Tibial nerve (tissue), 4 donors: ENCODE measurements at regions not wholly inside any gene's neighbourhood (a gene's known extent, or its start where the extent isn't known, plus 50 kb on each side); places are given as distances from the start of the nearest gene placed in this dataset.

ENCODE experiments used
- DNase-seq, 2 donors: peaks; one replicate each; pipeline ENCODE4 v3.0.0-alpha.2; 2019; ENCODE audit warnings: low spot score in 2 of 2
- H3K27ac ChIP-seq, 4 donors: fragments of 200-600 bp; sonication (generic) in 3 of 4; one replicate each; pipeline ENCODE4 v1.5.1; 2017 to 2019; ENCODE audit warnings: mild to moderate bottlenecking in 1 of 4
- H3K27me3 ChIP-seq, 2 donors: fragments of 200-600 bp; sonication (generic) in 1 of 2; one replicate each; pipeline versions ENCODE4 v1.5.1 to v1.6.0; 2017 to 2019
- H3K36me3 ChIP-seq, 3 donors: fragments of 200-600 bp; sonication (generic); one replicate each; pipeline ENCODE4 v1.5.1; 2018 to 2019
- H3K4me1 ChIP-seq, 4 donors: fragments of 200-600 bp; sonication (generic) in 3 of 4; one replicate each; pipeline ENCODE4 v1.5.1; 2017 to 2019
- H3K4me3 ChIP-seq, 4 donors: fragments of 200-600 bp; sonication (generic) in 3 of 4; one replicate each; pipeline ENCODE4 v1.5.1; 2017 to 2019; ENCODE audit warnings: mild to moderate bottlenecking in 1 of 4, moderate library complexity in 1 of 4
- H3K9me3 ChIP-seq, 4 donors: fragments of 200-600 bp; sonication (generic) in 3 of 4; one replicate each; pipeline ENCODE4 v1.5.1; 2017 to 2019
- EP300 ChIP-seq, 2 donors: sonication (generic); formaldehyde crosslinking; IDR thresholded peaks; one replicate each; pipeline ENCODE4 v1.6.1; 2017; ENCODE audit warnings: antibody characterized with exemption in 2 of 2, mild to moderate bottlenecking in 1 of 2
- POLR2A ChIP-seq, 2 donors: fragments of 450-650 bp; IDR thresholded peaks; one replicate each; pipeline ENCODE4 v1.6.1; 2017; ENCODE audit warnings: antibody characterized with exemption in 2 of 2, mild to moderate bottlenecking in 2 of 2, moderate library complexity in 2 of 2
- WGBS, 2 donors: methylation state at CpG; one replicate each; pipeline ENCODE4 v1.1.5; 2018; 5-methylcytosine and 5-hydroxymethylcytosine counted together
- TF ChIP-seq, protein P1 (sequence below), 5 experiments: fragments of 200-600 bp in 3 of 5; fragments of 450-650 bp in 2 of 5; sonication (generic) in 3 of 5; IDR thresholded peaks; one replicate each; pipeline ENCODE4 v1.5.1; 2016 to 2019; ENCODE audit warnings: antibody characterized with exemption in 5 of 5, mild to moderate bottlenecking in 3 of 5, moderate library complexity in 2 of 5

- TF ChIP-seq EP300 (IDR thresholded peaks at IDR 0.05) (no peak), POLR2A (IDR thresholded peaks at IDR 0.05) (no peak)
- TF ChIP-seq, protein P1, sequence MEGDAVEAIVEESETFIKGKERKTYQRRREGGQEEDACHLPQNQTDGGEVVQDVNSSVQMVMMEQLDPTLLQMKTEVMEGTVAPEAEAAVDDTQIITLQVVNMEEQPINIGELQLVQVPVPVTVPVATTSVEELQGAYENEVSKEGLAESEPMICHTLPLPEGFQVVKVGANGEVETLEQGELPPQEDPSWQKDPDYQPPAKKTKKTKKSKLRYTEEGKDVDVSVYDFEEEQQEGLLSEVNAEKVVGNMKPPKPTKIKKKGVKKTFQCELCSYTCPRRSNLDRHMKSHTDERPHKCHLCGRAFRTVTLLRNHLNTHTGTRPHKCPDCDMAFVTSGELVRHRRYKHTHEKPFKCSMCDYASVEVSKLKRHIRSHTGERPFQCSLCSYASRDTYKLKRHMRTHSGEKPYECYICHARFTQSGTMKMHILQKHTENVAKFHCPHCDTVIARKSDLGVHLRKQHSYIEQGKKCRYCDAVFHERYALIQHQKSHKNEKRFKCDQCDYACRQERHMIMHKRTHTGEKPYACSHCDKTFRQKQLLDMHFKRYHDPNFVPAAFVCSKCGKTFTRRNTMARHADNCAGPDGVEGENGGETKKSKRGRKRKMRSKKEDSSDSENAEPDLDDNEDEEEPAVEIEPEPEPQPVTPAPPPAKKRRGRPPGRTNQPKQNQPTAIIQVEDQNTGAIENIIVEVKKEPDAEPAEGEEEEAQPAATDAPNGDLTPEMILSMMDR (IDR thresholded peaks at IDR 0.05): no peak
- Histone ChIP-seq H3K27ac (no peak overlapping the region), H3K9me3 (no peaks in the 10 kb centered on the region), H3K36me3 (no peaks in the 10 kb centered on the region), H3K27me3 (no peaks in the 10 kb centered on the region), H3K4me3 (no peak overlapping the region), H3K4me1 (no peaks in the 10 kb centered on the region)
- WGBS, 2 donors: 59 to 79% methylated on average over 1 of the region's 1 CpG
- no peak for DNase-seq
Measured at GRCh38 chr18:66211749-66212148, 392.1 kb downstream of the CDH19 start.

DNA sequence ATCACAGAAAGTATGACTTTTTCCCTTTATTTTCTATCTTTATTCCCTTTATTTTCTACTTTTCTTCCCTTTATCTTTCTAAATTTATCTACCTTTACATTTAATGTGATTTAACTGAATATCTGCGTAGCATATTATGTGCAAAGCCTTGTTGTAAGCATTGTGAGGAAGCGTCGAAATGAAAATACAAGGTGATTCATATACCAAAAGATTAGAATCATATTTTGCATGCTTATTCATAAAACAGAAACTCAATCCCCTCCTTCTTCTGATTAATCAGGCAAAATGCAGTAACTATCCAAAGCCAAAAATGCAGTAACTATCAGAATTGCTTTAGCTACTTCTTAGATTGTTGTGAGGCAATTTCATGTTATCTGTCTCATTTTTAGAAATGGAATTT, 393.0 kb downstream of the CDH19 start:
- Histone ChIP-seq H3K4me3 (no peak overlapping the region), H3K9me3 (no peaks in the 10 kb centered on the region), H3K27me3 (no peaks in the 10 kb centered on the region), H3K4me1 (no peaks in the 10 kb centered on the region), H3K36me3 (no peaks in the 10 kb centered on the region), H3K27ac (no peak overlapping the region)
- DNase-seq: no peak
- WGBS, 2 donors: 89 to 90% methylated on average over 3 of the region's 3 CpGs
- TF ChIP-seq, protein P1 (IDR thresholded peaks at IDR 0.05): no peak
- TF ChIP-seq EP300 (IDR thresholded peaks at IDR 0.05) (no peak), POLR2A (IDR thresholded peaks at IDR 0.05) (no peak)

- WGBS, 2 donors: 81 to 84% methylated on average over 4 of the region's 4 CpGs
- no peaks in the 10 kb centered on the region for H3K27me3 ChIP-seq
Measured at GRCh38 chr18:66209656-66210055, 394.2 kb downstream of the CDH19 start.

DNA sequence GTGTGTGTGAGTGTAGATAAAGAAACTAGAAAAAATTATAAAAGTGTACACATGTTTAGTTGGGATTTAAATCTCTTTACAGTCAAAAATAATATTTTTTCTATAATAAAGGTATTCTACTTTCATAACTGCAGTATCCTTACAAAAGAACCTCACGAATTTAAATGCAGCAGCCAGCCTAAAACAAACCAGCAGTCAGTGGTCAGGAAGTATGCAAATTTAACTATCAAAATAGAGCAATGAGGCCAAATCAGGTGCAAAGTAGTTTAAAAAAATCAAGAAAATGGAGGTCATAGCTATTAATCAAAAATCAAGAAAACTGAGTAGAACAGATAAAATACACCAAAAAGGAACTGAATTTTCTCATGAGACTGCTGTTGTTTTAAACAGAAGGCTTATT, 407.1 kb downstream of the CDH19 start:
- Histone ChIP-seq H3K27me3 (no peaks in the 10 kb centered on the region), H3K9me3 (no peaks in the 10 kb centered on the region), H3K4me3 (no peak overlapping the region), H3K27ac (no peak overlapping the region), H3K36me3 (no peaks in the 10 kb centered on the region), H3K4me1 (no peaks in the 10 kb centered on the region)
- 0% methylated on average over 1 of the region's 1 CpG for WGBS, 2 donors
- TF ChIP-seq POLR2A (IDR thresholded peaks at IDR 0.05) (no peak), EP300 (IDR thresholded peaks at IDR 0.05) (no peak)
- TF ChIP-seq, protein P1 (IDR thresholded peaks at IDR 0.05): no peak
- no peak for DNase-seq

More at GRCh38 chr18:66209656-66210055, 394.2 kb downstream of the CDH19 start:
- H3K27ac ChIP-seq: no peak overlapping the region
- no peaks in the 10 kb centered on the region for H3K36me3 ChIP-seq
- DNase-seq: no peak
- TF ChIP-seq POLR2A (IDR thresholded peaks at IDR 0.05) (no peak), EP300 (IDR thresholded peaks at IDR 0.05) (no peak)
- TF ChIP-seq, protein P1 (IDR thresholded peaks at IDR 0.05): no peak
- no peak overlapping the region for H3K4me3 ChIP-seq
- no peaks in the 10 kb centered on the region for H3K4me1 ChIP-seq
- no peaks in the 10 kb centered on the region for H3K9me3 ChIP-seq

GRCh38 chr18:66193938-66194337, 410.0 kb downstream of the CDH19 start:
- WGBS, 2 donors: 80 to 86% methylated on average over 4 of the region's 4 CpGs
- TF ChIP-seq POLR2A (IDR thresholded peaks at IDR 0.05): no peak
- TF ChIP-seq, protein P1 (IDR thresholded peaks at IDR 0.05): no peak
- no peak for TF ChIP-seq EP300 (IDR thresholded peaks at IDR 0.05)

More at GRCh38 chr18:66193938-66194337, 410.0 kb downstream of the CDH19 start:
- DNase-seq: no peak
- Histone ChIP-seq H3K4me1 (no peaks in the 10 kb centered on the region), H3K9me3 (no peaks in the 10 kb centered on the region), H3K27ac (no peak overlapping the region), H3K36me3 (no peaks in the 10 kb centered on the region), H3K27me3 (no peaks in the 10 kb centered on the region), H3K4me3 (no peak overlapping the region)
